AG04449 (cell line): ENCODE measurements at regions not wholly inside any gene's neighbourhood (a gene's known extent, or its start where the extent isn't known, plus 50 kb on each side); places are given as distances from the start of the nearest gene placed in this dataset.

Experiments
- CTCF ChIA-PET: fragments of 350-600 bp; formaldehyde crosslinking; extraction: SDS; loops from one replicate; lab custom pipeline; 2021; ENCODE audit warnings: antibody characterized with exemption; lab: Yijun Ruan, JAX
- POLR2A ChIA-PET: fragments of 400-600, 350-600 bp; formaldehyde crosslinking; extraction: SDS; loops from one replicate; lab custom pipeline; 2020; ENCODE audit warnings: antibody characterized with exemption, inconsistent platforms; lab: Yijun Ruan, JAX
- DNase-seq: peaks from one replicate; pipeline ENCODE4 v3.0.0-alpha.2; 2010; ENCODE audit warnings: low read depth, low spot score
- H3K4me3 ChIP-seq: 2 replicates; pipeline ENCODE4 v1.5.1; 2011; ENCODE audit warnings: low read depth, mild to moderate bottlenecking, control low read depth, low read length
- TF ChIP-seq, protein P1 (sequence below): IDR thresholded peaks from one replicate; pipeline ENCODE4 v1.5.1; 2011; ENCODE audit warnings: mild to moderate bottlenecking, moderate library complexity, low read length, control low read depth, inconsistent platforms; ENCODE audit not compliant: insufficient read depth; ENCODE audit errors: missing control alignments

DNA sequence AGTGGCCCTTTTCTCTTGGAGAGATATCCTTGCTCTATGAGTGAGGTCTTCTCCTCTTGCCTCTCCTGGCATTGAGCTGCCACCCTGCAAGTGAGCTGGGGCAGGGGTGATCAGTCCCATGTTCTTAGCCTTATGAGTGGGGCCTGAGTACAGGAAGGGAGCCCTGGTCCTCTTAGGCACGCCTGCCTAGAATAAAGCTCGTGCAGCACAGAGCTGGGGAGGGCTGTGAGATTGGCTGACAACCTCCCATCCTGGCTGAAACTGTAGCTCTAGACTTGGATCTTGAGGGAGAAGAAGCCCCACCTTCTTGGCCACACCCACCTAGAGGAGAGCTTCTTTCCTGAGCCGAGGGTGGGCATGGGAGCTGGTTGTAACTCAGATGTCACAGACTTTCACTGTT is 305.0 kb upstream of the ZNF32 start:
- ChIA-PET CTCF (interaction anchor here (0.9 to 1.5 kb wide), 3 partner anchors 9 to 358 kb away, joined by 3 to 4 read pairs (median 4); no protein-coding TSS in a partner anchor), POLR2A (no interaction called here)
- TF ChIP-seq, protein P1, sequence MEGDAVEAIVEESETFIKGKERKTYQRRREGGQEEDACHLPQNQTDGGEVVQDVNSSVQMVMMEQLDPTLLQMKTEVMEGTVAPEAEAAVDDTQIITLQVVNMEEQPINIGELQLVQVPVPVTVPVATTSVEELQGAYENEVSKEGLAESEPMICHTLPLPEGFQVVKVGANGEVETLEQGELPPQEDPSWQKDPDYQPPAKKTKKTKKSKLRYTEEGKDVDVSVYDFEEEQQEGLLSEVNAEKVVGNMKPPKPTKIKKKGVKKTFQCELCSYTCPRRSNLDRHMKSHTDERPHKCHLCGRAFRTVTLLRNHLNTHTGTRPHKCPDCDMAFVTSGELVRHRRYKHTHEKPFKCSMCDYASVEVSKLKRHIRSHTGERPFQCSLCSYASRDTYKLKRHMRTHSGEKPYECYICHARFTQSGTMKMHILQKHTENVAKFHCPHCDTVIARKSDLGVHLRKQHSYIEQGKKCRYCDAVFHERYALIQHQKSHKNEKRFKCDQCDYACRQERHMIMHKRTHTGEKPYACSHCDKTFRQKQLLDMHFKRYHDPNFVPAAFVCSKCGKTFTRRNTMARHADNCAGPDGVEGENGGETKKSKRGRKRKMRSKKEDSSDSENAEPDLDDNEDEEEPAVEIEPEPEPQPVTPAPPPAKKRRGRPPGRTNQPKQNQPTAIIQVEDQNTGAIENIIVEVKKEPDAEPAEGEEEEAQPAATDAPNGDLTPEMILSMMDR, result no peak
- no peak for DNase-seq
- no peak overlapping the region for H3K4me3 ChIP-seq

DNA sequence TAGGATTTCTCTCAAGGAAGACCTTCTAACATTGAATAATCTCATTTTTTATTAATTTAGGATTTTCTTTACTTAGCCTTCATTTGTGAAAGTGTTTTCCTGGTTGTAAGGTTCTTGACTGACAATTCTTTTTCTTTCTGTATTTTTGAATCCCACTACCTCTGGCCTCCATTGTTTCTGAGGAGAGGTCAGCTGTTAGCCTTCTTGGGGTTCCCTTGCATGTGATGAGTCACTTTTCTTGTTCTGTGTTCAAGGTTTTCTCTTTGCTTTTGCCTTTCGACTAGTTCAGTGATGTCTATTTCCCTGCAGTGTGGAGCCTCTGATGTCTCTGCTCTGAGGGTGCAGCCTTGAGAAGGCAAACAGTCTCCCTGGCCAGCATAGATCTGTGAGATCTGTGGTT is 304.1 kb upstream of the ZNF32 start:
- TF ChIP-seq, protein P1, result no peak
- no peak overlapping the region for H3K4me3 ChIP-seq
- no peak for DNase-seq
- CTCF ChIA-PET, result interaction anchor here (0.9 to 1.5 kb wide), 2 partner anchors 10 to 11 kb away, joined by 4 read pairs; no protein-coding TSS in a partner anchor
- POLR2A ChIA-PET, result no interaction called here

DNA sequence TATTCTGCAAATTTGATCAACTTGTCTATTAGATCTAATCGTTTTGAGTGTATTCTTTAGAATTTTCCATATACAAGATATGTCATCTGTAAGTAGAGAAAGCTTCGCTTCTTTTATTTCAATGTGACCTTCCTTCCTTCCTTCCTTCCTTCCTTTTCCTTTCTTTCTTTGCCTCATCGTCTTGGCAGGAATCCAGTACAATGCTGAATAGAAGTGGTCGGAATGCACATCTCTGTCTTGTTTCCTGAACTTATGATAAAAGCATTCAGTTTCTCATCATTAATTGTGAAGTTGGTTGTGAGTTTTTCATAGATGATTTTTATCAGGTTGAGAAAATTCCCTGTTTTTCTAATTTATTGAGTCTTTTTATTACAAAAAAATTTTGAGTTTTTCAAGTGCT is 300.7 kb upstream of the ZNF32 start:
- POLR2A ChIA-PET, result no interaction called here
- no peak overlapping the region for H3K4me3 ChIP-seq
- CTCF ChIA-PET, result no interaction called here
- no peak for DNase-seq
- TF ChIP-seq, protein P1, result no peak

DNA sequence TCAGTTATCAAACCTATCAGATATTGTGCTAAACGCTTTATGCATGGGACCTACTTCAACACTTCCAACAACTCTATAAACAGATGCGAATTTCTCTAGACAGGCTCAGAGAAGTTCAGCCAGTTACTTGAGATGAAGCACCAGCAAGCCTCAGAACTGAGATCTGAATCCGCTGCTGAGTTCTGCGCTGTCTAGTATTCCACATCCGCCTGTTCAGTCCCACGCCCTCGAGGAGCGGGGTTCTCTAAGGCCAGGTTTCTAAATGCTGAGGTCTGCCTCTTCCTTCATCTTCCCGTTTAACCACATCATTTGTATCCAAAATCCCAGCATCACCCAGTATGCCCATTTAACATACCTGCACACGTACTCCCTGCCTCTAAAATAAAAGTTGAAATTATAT is 297.8 kb upstream of the ZNF32 start:
- H3K4me3 ChIP-seq, result no peak overlapping the region
- TF ChIP-seq, protein P1, result no peak
- ChIA-PET CTCF (no interaction called here), POLR2A (no interaction called here)
- no peak for DNase-seq

DNA sequence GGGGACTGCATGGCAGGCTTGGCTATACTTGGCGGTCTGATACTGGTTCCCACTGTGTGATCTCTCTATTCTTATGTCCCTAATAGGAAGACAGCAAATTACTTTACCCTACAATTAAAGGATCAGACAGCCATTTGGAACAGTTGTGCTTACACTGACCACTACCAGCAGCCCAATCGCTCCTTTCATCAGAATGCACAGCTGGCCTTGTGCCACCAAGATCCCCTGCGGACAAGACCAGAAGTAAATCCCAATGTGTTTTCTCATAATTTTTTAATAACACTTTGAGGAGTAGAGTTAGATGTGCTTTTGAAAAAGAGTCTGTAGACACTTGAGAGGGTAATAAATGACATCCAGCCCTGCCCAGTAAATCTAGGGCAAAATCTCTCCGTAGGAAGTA is 297.2 kb upstream of the ZNF32 start:
- no peak overlapping the region for H3K4me3 ChIP-seq
- no peak for DNase-seq
- ChIA-PET POLR2A (no interaction called here), CTCF (no interaction called here)
- TF ChIP-seq, protein P1, result no peak

DNA sequence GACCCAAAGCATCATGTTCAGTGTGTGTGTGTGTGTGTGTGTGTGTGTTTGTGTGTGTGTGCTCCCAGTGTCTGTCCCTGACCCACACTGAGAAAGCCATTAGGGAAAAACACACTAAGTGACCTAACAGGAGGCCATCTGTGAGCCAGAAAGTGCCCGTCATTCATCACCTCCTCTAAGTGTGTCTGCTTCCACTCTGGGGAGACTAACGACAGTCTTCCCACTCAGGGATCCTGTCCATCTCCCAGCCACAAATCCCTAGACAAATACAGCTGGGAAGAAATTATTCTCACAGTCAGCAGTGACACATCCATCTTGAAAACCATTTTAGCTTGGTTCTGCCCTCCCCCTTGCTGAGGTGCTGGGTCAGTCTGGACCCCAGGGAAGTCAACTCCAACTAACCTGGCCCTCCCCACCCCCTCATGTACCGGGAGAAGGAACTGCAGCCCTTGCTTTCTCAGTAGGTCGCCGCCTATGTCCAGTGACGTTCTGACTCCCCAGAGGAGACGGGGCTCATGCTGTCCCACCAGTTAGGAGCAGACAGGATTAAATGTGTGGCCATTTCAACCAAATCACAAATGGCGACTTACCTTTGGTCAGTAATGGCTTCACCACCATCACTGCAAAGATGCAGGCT is 296.5 kb upstream of the ZNF32 start:
- CTCF ChIA-PET, result no interaction called here
- DNase-seq, result no peak
- POLR2A ChIA-PET, result no interaction called here
- H3K4me3 ChIP-seq, result no peak overlapping the region
- TF ChIP-seq, protein P1, result no peak
